WERI-Rb-1 (cell line): ENCODE measurements at regions not wholly inside any gene's neighbourhood (a gene's known extent, or its start where the extent isn't known, plus 50 kb on each side); places are given as distances from the start of the nearest gene placed in this dataset.

Experiments
- DNase-seq: peaks from one replicate; pipeline ENCODE4 v3.0.0-alpha.2; 2020
- H3K27ac ChIP-seq: fragments of 250-450 bp; sonication (Bioruptor Pico); 2 replicates; pipeline ENCODE4 v1.5.1; 2020; ENCODE audit warnings: mild to moderate bottlenecking, moderate library complexity
- H3K27me3 ChIP-seq: fragments of 250-450 bp; sonication (Bioruptor Pico); 2 replicates; pipeline ENCODE4 v1.5.1; 2021; ENCODE audit warnings: mild to moderate bottlenecking, low read depth, moderate library complexity; ENCODE audit not compliant: insufficient read depth, severe bottlenecking
- H3K36me3 ChIP-seq: fragments of 250-450 bp; sonication (Bioruptor Pico); 2 replicates; pipeline ENCODE4 v1.5.1; 2020; ENCODE audit warnings: mild to moderate bottlenecking, moderate library complexity
- H3K4me3 ChIP-seq: 2 replicates; pipeline ENCODE4 v1.5.1; 2011; ENCODE audit warnings: low read depth, mild to moderate bottlenecking, control low read depth, low read length
- H3K9me3 ChIP-seq: fragments of 250-450 bp; sonication (Bioruptor Pico); 2 replicates; pipeline ENCODE4 v1.5.1; 2021; ENCODE audit warnings: mild to moderate bottlenecking, moderate library complexity; ENCODE audit not compliant: severe bottlenecking
- CTCF ChIP-seq: IDR thresholded peaks from 2 replicates; pipeline ENCODE4 v1.5.1; 2011; ENCODE audit warnings: low read depth, mild to moderate bottlenecking, control low read depth, inconsistent platforms, low read length

- no peak for DNase-seq
- Histone ChIP-seq H3K9me3 (no peaks in the 10 kb centered on the region), H3K27me3 (no peaks in the 10 kb centered on the region), H3K36me3 (no peaks in the 10 kb centered on the region), H3K4me3 (no peak overlapping the region), H3K27ac (no peak overlapping the region)
- TF ChIP-seq CTCF, result no peak
These were observed 453.7 kb upstream of the RGS6 start for GRCh38 chr14:71478542-71478941.

GRCh38 chr14:71481021-71481654 is 451.1 kb upstream of the RGS6 start:
- Histone ChIP-seq H3K4me3 (no peak overlapping the region), H3K27ac (no peak overlapping the region), H3K36me3 (no peaks in the 10 kb centered on the region; the same call in 1 of the 2 replicates), H3K27me3 (no peaks in the 10 kb centered on the region), H3K9me3 (no peaks in the 10 kb centered on the region)
- no peak for TF ChIP-seq CTCF
- DNase-seq, result no peak

- no peak overlapping the region for H3K27ac ChIP-seq
- H3K4me3 ChIP-seq, result no peak overlapping the region
- no peaks in the 10 kb centered on the region for H3K27me3 ChIP-seq
- no peaks in the 10 kb centered on the region for H3K9me3 ChIP-seq
- no peaks in the 10 kb centered on the region; the same call in 1 of the 2 replicates for H3K36me3 ChIP-seq
- DNase-seq, result no peak
- TF ChIP-seq CTCF, result no peak
These were observed 449.6 kb upstream of the RGS6 start for GRCh38 chr14:71482671-71483070.

- H3K9me3 ChIP-seq, result no peaks in the 10 kb centered on the region
- H3K4me3 ChIP-seq, result no peak overlapping the region
- no peaks in the 10 kb centered on the region for H3K27me3 ChIP-seq
- DNase-seq, result no peak
- H3K36me3 ChIP-seq, result no peaks in the 10 kb centered on the region; the same call in 1 of the 2 replicates
- no peak overlapping the region for H3K27ac ChIP-seq
- TF ChIP-seq CTCF, result no peak
These were observed 449.1 kb upstream of the RGS6 start for GRCh38 chr14:71483154-71483553.

- Histone ChIP-seq H3K9me3 (no peaks in the 10 kb centered on the region), H3K27me3 (no peaks in the 10 kb centered on the region), H3K4me3 (no peak overlapping the region), H3K27ac (no peak overlapping the region), H3K36me3 (no peaks in the 10 kb centered on the region; the same call in 1 of the 2 replicates)
- no peak for TF ChIP-seq CTCF
- DNase-seq, result no peak
These were observed 446.4 kb upstream of the RGS6 start for GRCh38 chr14:71485833-71486232.

- no peak overlapping the region for H3K4me3 ChIP-seq
- H3K27ac ChIP-seq, result no peak overlapping the region
- no peak for TF ChIP-seq CTCF
- H3K9me3 ChIP-seq, result no peaks in the 10 kb centered on the region
- no peak for DNase-seq
- H3K36me3 ChIP-seq, result no peaks in the 10 kb centered on the region; the same call in 1 of the 2 replicates
- H3K27me3 ChIP-seq, result no peaks in the 10 kb centered on the region
These were observed 445.9 kb upstream of the RGS6 start for GRCh38 chr14:71486279-71486678.
